Keratinocyte (primary cell): ENCODE measurements at regions not wholly inside any gene's neighbourhood (a gene's known extent, or its start where the extent isn't known, plus 50 kb on each side); places are given as distances from the start of the nearest gene placed in this dataset.

Experiments
- DNase-seq: peaks from one replicate; pipeline ENCODE4 v3.0.0-alpha.2; 2011; ENCODE audit warnings: low read depth, missing footprints, low spot score
- FAIRE-seq: peaks from 2 replicates; lab custom pipeline; 2011; peaks lifted over from hg19 to GRCh38; lab: Jason Lieb, UNC
- H2AFZ ChIP-seq: 2 replicates; pipeline ENCODE4 v1.6.0; 2012; ENCODE audit warnings: low read length, control low read depth, inconsistent platforms; ENCODE audit not compliant: control insufficient read depth
- H3K27ac ChIP-seq: 2 replicates; pipeline ENCODE4 v1.5.1; 2011; ENCODE audit warnings: low read length; ENCODE audit not compliant: control insufficient read depth, insufficient read depth
- H3K27me3 ChIP-seq: 3 replicates; pipeline ENCODE4 v1.6.0; 2011; ENCODE audit warnings: low read length; ENCODE audit not compliant: control insufficient read depth, insufficient read depth; ENCODE audit errors: extremely low read depth
- H3K36me3 ChIP-seq, 2 experiments: 2 replicates in 1 of 2; 3 replicates in 1 of 2; pipeline ENCODE4 v1.5.1; 2011; ENCODE audit warnings: low read length in 2 of 2, mild to moderate bottlenecking in 1 of 2; ENCODE audit not compliant: control insufficient read depth in 2 of 2, insufficient read depth in 2 of 2; ENCODE audit errors: extremely low read depth in 1 of 2
- H3K4me1 ChIP-seq: 3 replicates; pipeline ENCODE4 v1.5.1; 2011; ENCODE audit warnings: low read length; ENCODE audit not compliant: control insufficient read depth, insufficient read depth; ENCODE audit errors: extremely low read depth
- H3K4me2 ChIP-seq: 3 replicates; pipeline ENCODE4 v1.6.0; 2011; ENCODE audit warnings: low read depth, low read length; ENCODE audit not compliant: control insufficient read depth, insufficient read depth; ENCODE audit errors: extremely low read depth
- H3K4me3 ChIP-seq, 3 experiments: fragments of 200-600 bp in 1 of 3; sonication (generic) in 1 of 3; 2 replicates in 2 of 3; 3 replicates in 1 of 3; pipeline ENCODE4 v1.5.1; 2011 to 2016; ENCODE audit warnings: low read length in 3 of 3, mild to moderate bottlenecking in 3 of 3, control low read depth in 2 of 3, inconsistent platforms in 1 of 3, low read depth in 1 of 3, mixed read lengths in 1 of 3, mixed run types in 1 of 3, moderate library complexity in 1 of 3; ENCODE audit not compliant: control insufficient read depth in 2 of 3, insufficient read depth in 2 of 3; ENCODE audit errors: extremely low read depth in 1 of 3
- H3K79me2 ChIP-seq: 2 replicates; pipeline ENCODE4 v1.6.0; 2012; ENCODE audit warnings: low read length; ENCODE audit not compliant: control insufficient read depth, insufficient read depth
- H3K9ac ChIP-seq: 3 replicates; pipeline ENCODE4 v1.6.0; 2011; ENCODE audit warnings: low read length; ENCODE audit not compliant: control insufficient read depth, insufficient read depth; ENCODE audit errors: extremely low read depth
- H3K9me1 ChIP-seq: 3 replicates; pipeline ENCODE4 v1.6.0; 2011; ENCODE audit warnings: low read length; ENCODE audit not compliant: control insufficient read depth, insufficient read depth; ENCODE audit errors: extremely low read depth
- H3K9me3 ChIP-seq: 2 replicates; pipeline ENCODE4 v1.5.1; 2012; ENCODE audit warnings: low read depth, low read length; ENCODE audit not compliant: control insufficient read depth
- H4K20me1 ChIP-seq: 3 replicates; pipeline ENCODE4 v1.6.0; 2011; ENCODE audit warnings: low read length; ENCODE audit not compliant: control insufficient read depth, insufficient read depth; ENCODE audit errors: extremely low read depth
- CTCF ChIP-seq, 3 experiments: IDR thresholded peaks in 1 of 3; conservative IDR thresholded peaks in 1 of 3; optimal IDR thresholded peaks in 1 of 3; 2 replicates in 2 of 3; 3 replicates in 1 of 3; pipeline versions ENCODE3 to v1.5.1; 2011; ENCODE audit warnings: low read length in 3 of 3, mild to moderate bottlenecking in 3 of 3, moderate library complexity in 2 of 3, control low read depth in 1 of 3, inconsistent platforms in 1 of 3; ENCODE audit not compliant: insufficient read depth in 2 of 3; ENCODE audit errors: extremely low read depth in 1 of 3
- EZH2 ChIP-seq: IDR thresholded peaks from one replicate; pipeline ENCODE4 v1.6.1; 2012; ENCODE audit warnings: inconsistent platforms, mild to moderate bottlenecking, low read length, moderate library complexity
- dilution Hi-C: fragments of 300-500 bp; cut with MboI; formaldehyde crosslinking; loops from one replicate; pipeline ENCODE4 v1.7.0; 2020; ENCODE audit warnings: low sequenced_read_pairs; ENCODE audit not compliant: extremely low pct_ligation_motif_present

- Histone ChIP-seq H3K27me3 (no peaks in the 10 kb centered on the region), H3K9ac (no peak overlapping the region), H3K4me2 (no peak overlapping the region), H3K9me1 (no peaks in the 10 kb centered on the region), H3K27ac (no peak overlapping the region), H3K9me3 (no peaks in the 10 kb centered on the region), H3K36me3 (no peaks in the 10 kb centered on the region), H3K79me2 (no peaks in the 10 kb centered on the region), H3K4me1 (no peaks in the 10 kb centered on the region), H2AFZ (no peak overlapping the region), H3K4me3 (no peak overlapping the region), H4K20me1 (no peaks in the 10 kb centered on the region)
- TF ChIP-seq EZH2 (no peak), CTCF (optimal IDR thresholded peaks at IDR 0.05 in 1 of 3, IDR thresholded peaks at IDR 0.05 in 1 of 3, conservative IDR thresholded peaks at IDR 0.05 in 1 of 3; ENCODE audit: extremely low read depth in 1 of 3, insufficient read depth in 2 of 3, low read length in 3 of 3) (peak in 2 of 3 experiments; percentile 2 to 16)
- no peak for DNase-seq
- no peak for FAIRE-seq
- dilution Hi-C loops: no loop called here
Measured at GRCh38 chr13:103788061-103788652, 721.9 kb upstream of the SLC10A2 start.

GRCh38 chr13:103772576-103772975, 706.4 kb upstream of the SLC10A2 start:
- dilution Hi-C loops: no loop called here
- no peaks in the 10 kb centered on the region for H3K9me1 ChIP-seq
- H3K27me3 ChIP-seq: no peaks in the 10 kb centered on the region
- DNase-seq (no peak), FAIRE-seq (no peak)
- H3K27ac ChIP-seq: no peak overlapping the region
- no peaks in the 10 kb centered on the region for H4K20me1 ChIP-seq
- no peaks in the 10 kb centered on the region for H3K4me1 ChIP-seq
- H3K4me2 ChIP-seq: no peak overlapping the region
- H3K79me2 ChIP-seq: no peaks in the 10 kb centered on the region
- TF ChIP-seq CTCF (optimal IDR thresholded peaks at IDR 0.05 in 1 of 3, IDR thresholded peaks at IDR 0.05 in 1 of 3, conservative IDR thresholded peaks at IDR 0.05 in 1 of 3; ENCODE audit: extremely low read depth in 1 of 3, insufficient read depth in 2 of 3, low read length in 3 of 3) (no peak), EZH2 (no peak)
- H3K9ac ChIP-seq: no peak overlapping the region
- H3K9me3 ChIP-seq: no peaks in the 10 kb centered on the region
- no peaks in the 10 kb centered on the region for H3K36me3 ChIP-seq
- H2AFZ ChIP-seq: no peak overlapping the region
- H3K4me3 ChIP-seq: no peak overlapping the region
